HEK293T (cell line): ENCODE measurements at regions not wholly inside any gene's neighbourhood (a gene's known extent, or its start where the extent isn't known, plus 50 kb on each side); places are given as distances from the start of the nearest gene placed in this dataset.
"Not testable (repeated sequence)": the region's sequence is repeated elsewhere in the genome, so short reads cannot be mapped to it uniquely, and the experiment has no call there.

ENCODE experiments used
- FOXA1 ChIP-seq: fragments of 450-650 bp; IDR thresholded peaks from 2 replicates; pipeline ENCODE4 v1.6.1; 2016; ENCODE audit warnings: mild to moderate bottlenecking
- HDGF ChIP-seq: fragments of 450-650 bp; IDR thresholded peaks from 2 replicates; pipeline ENCODE4 v1.6.1; 2017; ENCODE audit warnings: antibody characterized with exemption, borderline replicate concordance

DNA sequence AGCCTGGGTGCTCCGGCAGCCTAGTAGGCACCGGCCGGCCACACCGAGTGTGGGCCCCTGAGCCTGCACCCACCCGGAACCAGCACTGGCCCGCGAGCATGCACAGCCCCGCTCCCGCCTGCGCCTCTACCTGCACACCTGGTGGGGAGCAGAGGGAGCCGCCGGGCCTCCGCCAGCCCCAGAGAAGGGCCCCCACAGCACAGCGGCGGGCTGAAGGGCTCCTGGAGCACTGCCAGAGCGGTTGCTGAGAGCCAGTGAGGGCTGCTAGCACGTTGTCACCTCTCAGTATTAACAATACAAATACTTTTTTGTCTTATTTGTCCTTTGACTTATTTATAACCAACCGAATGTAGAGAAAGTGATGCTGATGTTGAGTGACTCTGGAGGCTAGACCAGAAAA, 842.4 kb upstream of the TPTE start:
- not testable (repeated sequence) for TF ChIP-seq HDGF, FOXA1
